ENCODE measurements at regions not wholly inside any gene's neighbourhood (a gene's known extent, or its start where the extent isn't known, plus 50 kb on each side); places are given as distances from the start of the nearest gene placed in this dataset.

DNA sequence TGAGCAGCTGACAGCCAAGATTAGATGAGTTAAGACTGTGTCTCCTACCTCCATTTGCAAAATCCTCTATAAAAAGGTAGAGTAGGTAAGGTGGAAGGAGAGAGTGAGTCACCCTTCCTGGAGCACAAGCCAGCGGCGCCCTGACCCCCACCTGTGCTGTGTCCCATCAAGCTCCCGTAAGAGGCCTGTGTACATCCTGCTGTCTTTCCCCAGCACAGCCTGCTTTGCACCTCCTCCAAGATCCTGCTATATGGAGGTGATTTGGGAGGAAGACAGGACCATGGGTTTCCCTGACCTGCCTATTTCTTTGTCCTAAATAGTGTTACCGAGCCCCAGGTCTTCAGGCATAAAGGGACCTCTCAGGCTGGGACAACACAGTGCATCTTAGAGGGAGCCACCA, 62.3 kb upstream of the UQCRFS1 start:
- no peak for DNase-seq
- no peaks in the 10 kb centered on the region for H3K79me2 ChIP-seq (ENCODE audit: insufficient read depth)
- no peak overlapping the region for H3K27ac ChIP-seq (ENCODE audit: low read depth in 2 of 2, low read length in 1 of 2)
- H3K36me3 ChIP-seq (replicated peaks in 1 of 2; ENCODE audit: control insufficient read depth in 1 of 2, insufficient read depth in 2 of 2, low read length in 1 of 2): no peaks in the 10 kb centered on the region
- no peak overlapping the region for H3K4me3 ChIP-seq (ENCODE audit: low read depth in 2 of 2, low read length in 1 of 2)
- TF ChIP-seq RFX5 (IDR thresholded peaks at IDR 0.05; ENCODE audit: low read length) (no peak), MEF2A (IDR thresholded peaks at IDR 0.05; ENCODE audit: borderline replicate concordance, low read depth) (no peak), EZH2phosphoT487 (IDR thresholded peaks at IDR 0.05; ENCODE audit: borderline replicate concordance, low read depth) (no peak), RAD21 (IDR thresholded peaks at IDR 0.05; ENCODE audit: low read length) (no peak), NRF1 (IDR thresholded peaks at IDR 0.05; ENCODE audit: low read depth, low read length) (no peak), RXRA (IDR thresholded peaks at IDR 0.05; ENCODE audit: borderline replicate concordance, low read depth) (no peak), FOXJ3 (CRISPR knock-in tag; IDR thresholded peaks at IDR 0.05) (no peak), FOSL2 (IDR thresholded peaks at IDR 0.05; ENCODE audit: borderline replicate concordance, low read depth) (no peak), CHD2 (IDR thresholded peaks at IDR 0.05; ENCODE audit: low read length, partially characterized antibody) (no peak), ELF1 (IDR thresholded peaks at IDR 0.05) (no peak), JUND (IDR thresholded peaks at IDR 0.05) (no peak), GABPA (IDR thresholded peaks at IDR 0.05; ENCODE audit: low read depth) (no peak), TEAD4 (IDR thresholded peaks at IDR 0.05; ENCODE audit: borderline replicate concordance, insufficient read depth) (no peak), RCOR1 (IDR thresholded peaks at IDR 0.05; ENCODE audit: low read length) (no peak), NFIC (IDR thresholded peaks at IDR 0.05; ENCODE audit: borderline replicate concordance) (no peak)
- TF ChIP-seq, protein P1, sequence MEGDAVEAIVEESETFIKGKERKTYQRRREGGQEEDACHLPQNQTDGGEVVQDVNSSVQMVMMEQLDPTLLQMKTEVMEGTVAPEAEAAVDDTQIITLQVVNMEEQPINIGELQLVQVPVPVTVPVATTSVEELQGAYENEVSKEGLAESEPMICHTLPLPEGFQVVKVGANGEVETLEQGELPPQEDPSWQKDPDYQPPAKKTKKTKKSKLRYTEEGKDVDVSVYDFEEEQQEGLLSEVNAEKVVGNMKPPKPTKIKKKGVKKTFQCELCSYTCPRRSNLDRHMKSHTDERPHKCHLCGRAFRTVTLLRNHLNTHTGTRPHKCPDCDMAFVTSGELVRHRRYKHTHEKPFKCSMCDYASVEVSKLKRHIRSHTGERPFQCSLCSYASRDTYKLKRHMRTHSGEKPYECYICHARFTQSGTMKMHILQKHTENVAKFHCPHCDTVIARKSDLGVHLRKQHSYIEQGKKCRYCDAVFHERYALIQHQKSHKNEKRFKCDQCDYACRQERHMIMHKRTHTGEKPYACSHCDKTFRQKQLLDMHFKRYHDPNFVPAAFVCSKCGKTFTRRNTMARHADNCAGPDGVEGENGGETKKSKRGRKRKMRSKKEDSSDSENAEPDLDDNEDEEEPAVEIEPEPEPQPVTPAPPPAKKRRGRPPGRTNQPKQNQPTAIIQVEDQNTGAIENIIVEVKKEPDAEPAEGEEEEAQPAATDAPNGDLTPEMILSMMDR (IDR thresholded peaks at IDR 0.05): no peak
- TF ChIP-seq, protein P2, sequence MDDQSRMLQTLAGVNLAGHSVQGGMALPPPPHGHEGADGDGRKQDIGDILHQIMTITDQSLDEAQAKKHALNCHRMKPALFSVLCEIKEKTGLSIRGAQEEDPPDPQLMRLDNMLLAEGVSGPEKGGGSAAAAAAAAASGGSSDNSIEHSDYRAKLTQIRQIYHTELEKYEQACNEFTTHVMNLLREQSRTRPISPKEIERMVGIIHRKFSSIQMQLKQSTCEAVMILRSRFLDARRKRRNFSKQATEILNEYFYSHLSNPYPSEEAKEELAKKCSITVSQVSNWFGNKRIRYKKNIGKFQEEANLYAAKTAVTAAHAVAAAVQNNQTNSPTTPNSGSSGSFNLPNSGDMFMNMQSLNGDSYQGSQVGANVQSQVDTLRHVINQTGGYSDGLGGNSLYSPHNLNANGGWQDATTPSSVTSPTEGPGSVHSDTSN (IDR thresholded peaks at IDR 0.05): no peak
- TF ChIP-seq, protein P3, sequence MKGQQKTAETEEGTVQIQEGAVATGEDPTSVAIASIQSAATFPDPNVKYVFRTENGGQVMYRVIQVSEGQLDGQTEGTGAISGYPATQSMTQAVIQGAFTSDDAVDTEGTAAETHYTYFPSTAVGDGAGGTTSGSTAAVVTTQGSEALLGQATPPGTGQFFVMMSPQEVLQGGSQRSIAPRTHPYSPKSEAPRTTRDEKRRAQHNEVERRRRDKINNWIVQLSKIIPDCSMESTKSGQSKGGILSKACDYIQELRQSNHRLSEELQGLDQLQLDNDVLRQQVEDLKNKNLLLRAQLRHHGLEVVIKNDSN (IDR thresholded peaks at IDR 0.05; ENCODE audit: borderline replicate concordance, low read depth): no peak
- TF ChIP-seq, protein P4, sequence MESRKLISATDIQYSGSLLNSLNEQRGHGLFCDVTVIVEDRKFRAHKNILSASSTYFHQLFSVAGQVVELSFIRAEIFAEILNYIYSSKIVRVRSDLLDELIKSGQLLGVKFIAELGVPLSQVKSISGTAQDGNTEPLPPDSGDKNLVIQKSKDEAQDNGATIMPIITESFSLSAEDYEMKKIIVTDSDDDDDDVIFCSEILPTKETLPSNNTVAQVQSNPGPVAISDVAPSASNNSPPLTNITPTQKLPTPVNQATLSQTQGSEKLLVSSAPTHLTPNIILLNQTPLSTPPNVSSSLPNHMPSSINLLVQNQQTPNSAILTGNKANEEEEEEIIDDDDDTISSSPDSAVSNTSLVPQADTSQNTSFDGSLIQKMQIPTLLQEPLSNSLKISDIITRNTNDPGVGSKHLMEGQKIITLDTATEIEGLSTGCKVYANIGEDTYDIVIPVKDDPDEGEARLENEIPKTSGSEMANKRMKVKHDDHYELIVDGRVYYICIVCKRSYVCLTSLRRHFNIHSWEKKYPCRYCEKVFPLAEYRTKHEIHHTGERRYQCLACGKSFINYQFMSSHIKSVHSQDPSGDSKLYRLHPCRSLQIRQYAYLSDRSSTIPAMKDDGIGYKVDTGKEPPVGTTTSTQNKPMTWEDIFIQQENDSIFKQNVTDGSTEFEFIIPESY (IDR thresholded peaks at IDR 0.05; ENCODE audit: borderline replicate concordance, low read depth): no peak
- TF ChIP-seq, protein P5, sequence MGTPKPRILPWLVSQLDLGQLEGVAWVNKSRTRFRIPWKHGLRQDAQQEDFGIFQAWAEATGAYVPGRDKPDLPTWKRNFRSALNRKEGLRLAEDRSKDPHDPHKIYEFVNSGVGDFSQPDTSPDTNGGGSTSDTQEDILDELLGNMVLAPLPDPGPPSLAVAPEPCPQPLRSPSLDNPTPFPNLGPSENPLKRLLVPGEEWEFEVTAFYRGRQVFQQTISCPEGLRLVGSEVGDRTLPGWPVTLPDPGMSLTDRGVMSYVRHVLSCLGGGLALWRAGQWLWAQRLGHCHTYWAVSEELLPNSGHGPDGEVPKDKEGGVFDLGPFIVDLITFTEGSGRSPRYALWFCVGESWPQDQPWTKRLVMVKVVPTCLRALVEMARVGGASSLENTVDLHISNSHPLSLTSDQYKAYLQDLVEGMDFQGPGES (IDR thresholded peaks at IDR 0.05; ENCODE audit: low read depth, low read length): no peak
- ChIA-PET CTCF (interaction anchor here (5.4 kb wide), 1 partner anchor 12 kb away, joined by 36 read pairs; no protein-coding TSS in a partner anchor), POLR2A (no interaction called here)
- no peak overlapping the region for H2AFZ ChIP-seq (ENCODE audit: low read depth)
- no peaks in the 10 kb centered on the region for H3K9me2 ChIP-seq
- no peak overlapping the region for H3K4me2 ChIP-seq
- no peaks in the 10 kb centered on the region for H3K4me1 ChIP-seq (ENCODE audit: control insufficient read depth in 1 of 2, insufficient read depth in 2 of 2, low read depth in 1 of 2, low read length in 1 of 2)
- H3K9me3 ChIP-seq: no peaks in the 10 kb centered on the region
- H3K9ac ChIP-seq: no peak overlapping the region
- no peaks in the 10 kb centered on the region for H3F3A ChIP-seq (replicated peaks; ENCODE audit: insufficient read depth)
- WGBS (ENCODE audit: low lambda C conversion rate): 7% methylated on average over 4 of the region's 4 CpGs
- no peaks in the 10 kb centered on the region for H4K20me1 ChIP-seq (ENCODE audit: insufficient read depth)
- peaks cover 20% of the 10 kb centered on the region; the same call in 1 of the 2 replicates for H3K27me3 ChIP-seq (ENCODE audit: insufficient read depth)

Measured in SK-N-SH (cell line).